Kidney capillary endothelial cell (primary cell): ENCODE measurements at regions not wholly inside any gene's neighbourhood (a gene's known extent, or its start where the extent isn't known, plus 50 kb on each side); places are given as distances from the start of the nearest gene placed in this dataset.
"Not testable (repeated sequence)": the region's sequence is repeated elsewhere in the genome, so short reads cannot be mapped to it uniquely, and the experiment has no call there.

Source experiments
- DNase-seq: peaks from one replicate; pipeline ENCODE4 v3.0.0-alpha.2; 2018; ENCODE audit warnings: low spot score

- DNase-seq: no peak
Observed at GRCh38 chr3:181533811-181534210, 177.9 kb upstream of the SOX2 start.

GRCh38 chr3:181530584-181530983 is 181.1 kb upstream of the SOX2 start:
- no peak for DNase-seq

GRCh38 chr3:181521831-181522230 is 189.9 kb upstream of the SOX2 start:
- DNase-seq: no peak

- no peak for DNase-seq
Observed at GRCh38 chr3:181518222-181518621, 193.5 kb upstream of the SOX2 start.

- no peak for DNase-seq
Observed at GRCh38 chr3:181512787-181513186, 198.9 kb upstream of the SOX2 start.

- no peak for DNase-seq
Observed at GRCh38 chr3:181510500-181510899, 201.2 kb upstream of the SOX2 start.

GRCh38 chr3:181497358-181497757 is 214.4 kb upstream of the SOX2 start:
- DNase-seq: no peak

- no peak for DNase-seq
Observed at GRCh38 chr3:181493423-181493822, 218.3 kb upstream of the SOX2 start.

- no peak for DNase-seq
Observed at GRCh38 chr3:181488536-181488935, 223.2 kb upstream of the SOX2 start.

GRCh38 chr3:181487236-181487978 is 224.3 kb upstream of the SOX2 start:
- DNase-seq: no peak

GRCh38 chr3:181486141-181486885 is 225.4 kb upstream of the SOX2 start:
- DNase-seq: no peak

GRCh38 chr3:181484026-181484425 is 227.7 kb upstream of the SOX2 start:
- no peak for DNase-seq

- not testable (repeated sequence) for DNase-seq
Observed at GRCh38 chr3:181475146-181475545, 236.6 kb upstream of the SOX2 start.

- DNase-seq: no peak
Observed at GRCh38 chr3:181470349-181470748, 241.4 kb upstream of the SOX2 start.

- DNase-seq: no peak
Observed at GRCh38 chr3:181464033-181464694, 247.6 kb upstream of the SOX2 start.

GRCh38 chr3:181461381-181461780 is 250.3 kb upstream of the SOX2 start:
- DNase-seq: no peak

- no peak for DNase-seq
Observed at GRCh38 chr3:181459516-181459915, 252.2 kb upstream of the SOX2 start.

- no peak for DNase-seq
Observed at GRCh38 chr3:181458857-181459256, 252.9 kb upstream of the SOX2 start.

GRCh38 chr3:181457756-181458155 is 254.0 kb upstream of the SOX2 start:
- DNase-seq: no peak

GRCh38 chr3:181457190-181457589 is 254.5 kb upstream of the SOX2 start:
- DNase-seq: no peak

- no peak for DNase-seq
Observed at GRCh38 chr3:181455276-181455675, 256.4 kb upstream of the SOX2 start.

GRCh38 chr3:181454451-181455027 is 257.2 kb upstream of the SOX2 start:
- DNase-seq: no peak

- DNase-seq: no peak
Observed at GRCh38 chr3:181446741-181447140, 265.0 kb upstream of the SOX2 start.
